Endothelial cell of umbilical vein (primary cell): ENCODE measurements at regions not wholly inside any gene's neighbourhood (a gene's known extent, or its start where the extent isn't known, plus 50 kb on each side); places are given as distances from the start of the nearest gene placed in this dataset.

Source experiments
- CTCF ChIP-seq, 2 donors: IDR thresholded peaks; 1 replicate in 1 of 2; 2 replicates in 1 of 2; pipeline ENCODE4 v1.5.1; 2011; ENCODE audit warnings: low read length in 2 of 2, mild to moderate bottlenecking in 2 of 2, moderate library complexity in 2 of 2, control low read depth in 1 of 2, inconsistent platforms in 1 of 2, low read depth in 1 of 2; ENCODE audit not compliant: insufficient read depth in 1 of 2; ENCODE audit errors: extremely low read depth in 1 of 2
- EZH2 ChIP-seq: IDR thresholded peaks from 2 replicates; pipeline ENCODE4 v1.6.1; 2012; ENCODE audit warnings: borderline replicate concordance, low read depth, mild to moderate bottlenecking, moderate library complexity, low read length, inconsistent platforms; ENCODE audit not compliant: severe bottlenecking
- GATA2 ChIP-seq: IDR thresholded peaks from 2 replicates; pipeline ENCODE4 v1.7.0; 2011; ENCODE audit warnings: low read depth, mild to moderate bottlenecking, moderate library complexity, mixed read lengths, low read length; ENCODE audit not compliant: insufficient read length, insufficient read depth
- JUN ChIP-seq: IDR thresholded peaks from 2 replicates; pipeline ENCODE4 v1.6.1; 2011; ENCODE audit warnings: borderline replicate concordance, low read depth; ENCODE audit not compliant: insufficient read length, insufficient read depth
- POLR2A ChIP-seq: IDR thresholded peaks from 2 replicates; pipeline ENCODE4 v1.6.1; 2012; ENCODE audit warnings: low read depth, mild to moderate bottlenecking, control low read depth, low read length
- POLR2AphosphoS5 ChIP-seq: IDR thresholded peaks from 2 replicates; pipeline ENCODE4 v1.6.1; 2012; ENCODE audit warnings: low read depth, mild to moderate bottlenecking, control low read depth, low read length, moderate library complexity; ENCODE audit not compliant: insufficient read depth

GRCh38 chr5:91269198-91269597, 113.9 kb downstream of the ARRDC3 start:
- TF ChIP-seq POLR2A: no peak
- TF ChIP-seq CTCF (IDR thresholded peaks at IDR 0.05; ENCODE audit: extremely low read depth in 1 of 2, insufficient read depth in 1 of 2, low read depth in 1 of 2, low read length in 2 of 2): no peak
- TF ChIP-seq POLR2AphosphoS5: no peak
- TF ChIP-seq JUN: no peak
- TF ChIP-seq GATA2: no peak
- TF ChIP-seq EZH2: no peak
